Transverse colon (tissue), 3 donors: ENCODE measurements at regions not wholly inside any gene's neighbourhood (a gene's known extent, or its start where the extent isn't known, plus 50 kb on each side); places are given as distances from the start of the nearest gene placed in this dataset.

Source experiments
- POLR2A ChIP-seq: fragments of 450-650 bp; IDR thresholded peaks from one replicate; pipeline ENCODE4 v1.6.1; 2016; ENCODE audit warnings: antibody characterized with exemption, mild to moderate bottlenecking, moderate library complexity
- TF ChIP-seq, protein P1 (sequence below), 5 experiments: fragments of 200-600 bp in 3 of 5; fragments of 450-650 bp in 2 of 5; sonication (generic) in 3 of 5; IDR thresholded peaks; 1 replicate in 2 of 5; 2 replicates in 3 of 5; pipeline ENCODE4 v1.5.1; 2016 to 2017; ENCODE audit warnings: antibody characterized with exemption in 5 of 5, inconsistent platforms in 3 of 5, mild to moderate bottlenecking in 2 of 5, moderate library complexity in 1 of 5

DNA sequence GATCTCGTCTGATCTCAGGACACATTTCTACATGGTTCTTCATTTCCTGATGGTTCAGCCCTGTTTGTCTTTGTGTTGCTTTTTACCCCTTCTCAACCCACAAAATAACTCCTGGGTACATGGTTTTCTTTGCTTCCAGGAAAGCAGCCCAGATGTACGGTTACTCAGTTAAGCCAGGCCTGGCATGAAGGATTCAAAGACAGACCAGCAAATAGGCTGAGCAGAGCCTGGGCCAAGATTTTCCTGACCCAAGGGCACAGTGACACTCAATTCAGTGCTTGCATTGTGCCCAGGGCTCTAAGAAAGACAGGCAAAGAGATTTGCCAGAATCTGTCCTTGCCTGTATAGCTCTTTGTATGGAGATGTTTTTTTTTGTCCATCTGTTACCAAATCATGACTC is 340.8 kb upstream of the KIAA1217 start:
- TF ChIP-seq, protein P1, sequence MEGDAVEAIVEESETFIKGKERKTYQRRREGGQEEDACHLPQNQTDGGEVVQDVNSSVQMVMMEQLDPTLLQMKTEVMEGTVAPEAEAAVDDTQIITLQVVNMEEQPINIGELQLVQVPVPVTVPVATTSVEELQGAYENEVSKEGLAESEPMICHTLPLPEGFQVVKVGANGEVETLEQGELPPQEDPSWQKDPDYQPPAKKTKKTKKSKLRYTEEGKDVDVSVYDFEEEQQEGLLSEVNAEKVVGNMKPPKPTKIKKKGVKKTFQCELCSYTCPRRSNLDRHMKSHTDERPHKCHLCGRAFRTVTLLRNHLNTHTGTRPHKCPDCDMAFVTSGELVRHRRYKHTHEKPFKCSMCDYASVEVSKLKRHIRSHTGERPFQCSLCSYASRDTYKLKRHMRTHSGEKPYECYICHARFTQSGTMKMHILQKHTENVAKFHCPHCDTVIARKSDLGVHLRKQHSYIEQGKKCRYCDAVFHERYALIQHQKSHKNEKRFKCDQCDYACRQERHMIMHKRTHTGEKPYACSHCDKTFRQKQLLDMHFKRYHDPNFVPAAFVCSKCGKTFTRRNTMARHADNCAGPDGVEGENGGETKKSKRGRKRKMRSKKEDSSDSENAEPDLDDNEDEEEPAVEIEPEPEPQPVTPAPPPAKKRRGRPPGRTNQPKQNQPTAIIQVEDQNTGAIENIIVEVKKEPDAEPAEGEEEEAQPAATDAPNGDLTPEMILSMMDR (IDR thresholded peaks at IDR 0.05) = no peak
- no peak for TF ChIP-seq POLR2A
